ENCODE measurements at regions not wholly inside any gene's neighbourhood (a gene's known extent, or its start where the extent isn't known, plus 50 kb on each side); places are given as distances from the start of the nearest gene placed in this dataset.
"Not testable (repeated sequence)": the region's sequence is repeated elsewhere in the genome, so short reads cannot be mapped to it uniquely, and the experiment has no call there.

GRCh38 chr18:1036926-1037325 is 132.3 kb downstream of the ADCYAP1 start:
- Histone ChIP-seq H3K4ac (ENCODE audit: low read depth, low read length) (no peak overlapping the region), H4K91ac (ENCODE audit: low read depth, low read length) (no peak overlapping the region), H3K4me1 (ENCODE audit: control insufficient read depth in 1 of 2, insufficient read depth in 2 of 2, low read length in 2 of 2) (no peaks in the 10 kb centered on the region), H4K12ac (ENCODE audit: low read depth, low read length) (no peak overlapping the region), H3K27ac (ENCODE audit: low read depth, low read length) (no peak overlapping the region), H3K27me3 (ENCODE audit: insufficient read depth, low read length) (no peaks in the 10 kb centered on the region), H2BK5ac (ENCODE audit: low read depth, low read length, poor library complexity) (no peak overlapping the region), H3K18ac (ENCODE audit: low read length) (no peak overlapping the region), H2AK5ac (ENCODE audit: low read length) (no peak overlapping the region), H2BK12ac (ENCODE audit: low read length) (no peak overlapping the region), H3K23ac (ENCODE audit: low read length) (no peak overlapping the region), H3K4me2 (ENCODE audit: low read length) (no peak overlapping the region), H4K8ac (ENCODE audit: low read depth, low read length) (no peak overlapping the region), H3K9ac (ENCODE audit: low read length) (no peak overlapping the region), H3K9me3 (ENCODE audit: insufficient read depth, low read depth, low read length) (no peaks in the 10 kb centered on the region), H3K14ac (ENCODE audit: low read length) (no peak overlapping the region), H3K36me3 (ENCODE audit: control insufficient read depth in 1 of 2, insufficient read depth in 2 of 2, low read length in 2 of 2) (no peaks in the 10 kb centered on the region), H2BK120ac (ENCODE audit: insufficient read depth, low read length, poor library complexity) (no peak overlapping the region), H3K79me1 (ENCODE audit: low read length) (no peaks in the 10 kb centered on the region), H3K4me3 (ENCODE audit: low read depth, low read length) (no peak overlapping the region), H2AFZ (ENCODE audit: insufficient read depth, low read length, poor library complexity) (no peak overlapping the region), H3K79me2 (ENCODE audit: control insufficient read depth, insufficient read depth, low read length, poor library complexity) (no peaks in the 10 kb centered on the region)
- no CpG with 5 or more reads among the region's 3 CpGs for WGBS (ENCODE audit: extremely low coverage, insufficient coverage, insufficient read length)
- no peak for DNase-seq

- Histone ChIP-seq H2BK120ac (ENCODE audit: insufficient read depth, low read length, poor library complexity) (no peak overlapping the region), H3K79me2 (ENCODE audit: control insufficient read depth, insufficient read depth, low read length, poor library complexity) (no peaks in the 10 kb centered on the region), H3K14ac (ENCODE audit: low read length) (no peak overlapping the region), H3K9ac (ENCODE audit: low read length) (no peak overlapping the region), H4K12ac (ENCODE audit: low read depth, low read length) (no peak overlapping the region), H2AK5ac (ENCODE audit: low read length) (no peak overlapping the region), H3K27ac (ENCODE audit: low read depth, low read length) (no peak overlapping the region), H2AFZ (ENCODE audit: insufficient read depth, low read length, poor library complexity) (no peak overlapping the region), H3K23ac (ENCODE audit: low read length) (no peak overlapping the region), H3K18ac (ENCODE audit: low read length) (no peak overlapping the region), H3K27me3 (ENCODE audit: insufficient read depth, low read length) (no peaks in the 10 kb centered on the region), H3K36me3 (ENCODE audit: control insufficient read depth in 1 of 2, insufficient read depth in 2 of 2, low read length in 2 of 2) (no peaks in the 10 kb centered on the region), H2BK12ac (ENCODE audit: low read length) (no peak overlapping the region), H3K4me2 (ENCODE audit: low read length) (no peak overlapping the region), H3K4me3 (ENCODE audit: low read depth, low read length) (no peak overlapping the region), H3K4me1 (ENCODE audit: control insufficient read depth in 1 of 2, insufficient read depth in 2 of 2, low read length in 2 of 2) (no peaks in the 10 kb centered on the region), H3K9me3 (ENCODE audit: insufficient read depth, low read depth, low read length) (no peaks in the 10 kb centered on the region), H2BK5ac (ENCODE audit: low read depth, low read length, poor library complexity) (no peak overlapping the region), H3K79me1 (ENCODE audit: low read length) (no peaks in the 10 kb centered on the region), H4K91ac (ENCODE audit: low read depth, low read length) (no peak overlapping the region), H3K4ac (ENCODE audit: low read depth, low read length) (no peak overlapping the region), H4K8ac (ENCODE audit: low read depth, low read length) (no peak overlapping the region)
- WGBS (ENCODE audit: extremely low coverage, insufficient coverage, insufficient read length): no CpG with 5 or more reads among the region's 2 CpGs
- DNase-seq: no peak
Measured at GRCh38 chr18:1037776-1038175, 133.1 kb downstream of the ADCYAP1 start.

- no peak overlapping the region for H3K23ac ChIP-seq (ENCODE audit: low read length)
- H3K79me2 ChIP-seq (ENCODE audit: control insufficient read depth, insufficient read depth, low read length, poor library complexity): no peaks in the 10 kb centered on the region
- no peak overlapping the region for H2BK5ac ChIP-seq (ENCODE audit: low read depth, low read length, poor library complexity)
- no peak overlapping the region for H3K4me3 ChIP-seq (ENCODE audit: low read depth, low read length)
- WGBS (ENCODE audit: extremely low coverage, insufficient coverage, insufficient read length): no CpG with 5 or more reads among the region's 7 CpGs
- H3K4ac ChIP-seq (ENCODE audit: low read depth, low read length): no peak overlapping the region
- no peak overlapping the region for H2AK5ac ChIP-seq (ENCODE audit: low read length)
- H3K36me3 ChIP-seq (ENCODE audit: control insufficient read depth in 1 of 2, insufficient read depth in 2 of 2, low read length in 2 of 2): no peaks in the 10 kb centered on the region
- H2AFZ ChIP-seq (ENCODE audit: insufficient read depth, low read length, poor library complexity): no peak overlapping the region
- no peak overlapping the region for H3K14ac ChIP-seq (ENCODE audit: low read length)
- no peaks in the 10 kb centered on the region for H3K4me1 ChIP-seq (ENCODE audit: control insufficient read depth in 1 of 2, insufficient read depth in 2 of 2, low read length in 2 of 2)
- no peak overlapping the region for H4K12ac ChIP-seq (ENCODE audit: low read depth, low read length)
- no peak overlapping the region for H3K9ac ChIP-seq (ENCODE audit: low read length)
- no peak for DNase-seq
- H3K4me2 ChIP-seq (ENCODE audit: low read length): no peak overlapping the region
- no peaks in the 10 kb centered on the region for H3K9me3 ChIP-seq (ENCODE audit: insufficient read depth, low read depth, low read length)
- no peak overlapping the region for H4K8ac ChIP-seq (ENCODE audit: low read depth, low read length)
- no peak overlapping the region for H3K18ac ChIP-seq (ENCODE audit: low read length)
- H4K91ac ChIP-seq (ENCODE audit: low read depth, low read length): no peak overlapping the region
- H3K79me1 ChIP-seq (ENCODE audit: low read length): no peaks in the 10 kb centered on the region
- H3K27me3 ChIP-seq (ENCODE audit: insufficient read depth, low read length): no peaks in the 10 kb centered on the region
- no peak overlapping the region for H2BK12ac ChIP-seq (ENCODE audit: low read length)
- no peak overlapping the region for H2BK120ac ChIP-seq (ENCODE audit: insufficient read depth, low read length, poor library complexity)
- no peak overlapping the region for H3K27ac ChIP-seq (ENCODE audit: low read depth, low read length)
Measured at GRCh38 chr18:1039421-1039820, 134.8 kb downstream of the ADCYAP1 start.

- H3K79me2 ChIP-seq (ENCODE audit: control insufficient read depth, insufficient read depth, low read length, poor library complexity); H3K9ac ChIP-seq (ENCODE audit: low read length); H4K91ac ChIP-seq (ENCODE audit: low read depth, low read length); H3K4me2 ChIP-seq (ENCODE audit: low read length); H2BK120ac ChIP-seq (ENCODE audit: insufficient read depth, low read length, poor library complexity); H3K14ac ChIP-seq (ENCODE audit: low read length); H3K23ac ChIP-seq (ENCODE audit: low read length); H3K36me3 ChIP-seq (ENCODE audit: control insufficient read depth in 1 of 2, insufficient read depth in 2 of 2, low read length in 2 of 2); H3K79me1 ChIP-seq (ENCODE audit: low read length); H3K4ac ChIP-seq (ENCODE audit: low read depth, low read length); H3K4me3 ChIP-seq (ENCODE audit: low read depth, low read length); H3K27me3 ChIP-seq (ENCODE audit: insufficient read depth, low read length); H4K8ac ChIP-seq (ENCODE audit: low read depth, low read length); H3K9me3 ChIP-seq (ENCODE audit: insufficient read depth, low read depth, low read length); H2BK5ac ChIP-seq (ENCODE audit: low read depth, low read length, poor library complexity); H4K12ac ChIP-seq (ENCODE audit: low read depth, low read length); DNase-seq; H2AK5ac ChIP-seq (ENCODE audit: low read length); H2AFZ ChIP-seq (ENCODE audit: insufficient read depth, low read length, poor library complexity); H3K4me1 ChIP-seq (ENCODE audit: control insufficient read depth in 1 of 2, insufficient read depth in 2 of 2, low read length in 2 of 2); H2BK12ac ChIP-seq (ENCODE audit: low read length); H3K27ac ChIP-seq (ENCODE audit: low read depth, low read length); H3K18ac ChIP-seq (ENCODE audit: low read length): not testable (repeated sequence)
- WGBS (ENCODE audit: extremely low coverage, insufficient coverage, insufficient read length): no CpG with 5 or more reads among the region's 2 CpGs
Measured at GRCh38 chr18:1043039-1043438, 138.4 kb downstream of the ADCYAP1 start.

Data from trophoblast cell (in vitro differentiated cells and primary cell).